Fibroblast of mammary gland (primary cell): ENCODE measurements at regions not wholly inside any gene's neighbourhood (a gene's known extent, or its start where the extent isn't known, plus 50 kb on each side); places are given as distances from the start of the nearest gene placed in this dataset.

Experiments
- DNase-seq: peaks from one replicate; pipeline ENCODE4 v3.0.0-alpha.2; 2010; ENCODE audit warnings: low read depth
- H3K4me3 ChIP-seq: 2 replicates; pipeline ENCODE4 v1.5.1; 2011; ENCODE audit warnings: low read depth, mild to moderate bottlenecking, low read length, moderate library complexity; ENCODE audit not compliant: control insufficient read depth
- TF ChIP-seq, protein P1 (sequence below): conservative IDR thresholded peaks from 2 replicates; pipeline ENCODE4 v1.5.1; 2011; ENCODE audit warnings: low read depth, low read length, inconsistent platforms; ENCODE audit not compliant: control insufficient read depth, insufficient read depth

GRCh38 chr2:128714851-128715312 is 396.2 kb upstream of the HS6ST1 start:
- DNase-seq: no peak
- H3K4me3 ChIP-seq: no peak overlapping the region
- TF ChIP-seq, protein P1, sequence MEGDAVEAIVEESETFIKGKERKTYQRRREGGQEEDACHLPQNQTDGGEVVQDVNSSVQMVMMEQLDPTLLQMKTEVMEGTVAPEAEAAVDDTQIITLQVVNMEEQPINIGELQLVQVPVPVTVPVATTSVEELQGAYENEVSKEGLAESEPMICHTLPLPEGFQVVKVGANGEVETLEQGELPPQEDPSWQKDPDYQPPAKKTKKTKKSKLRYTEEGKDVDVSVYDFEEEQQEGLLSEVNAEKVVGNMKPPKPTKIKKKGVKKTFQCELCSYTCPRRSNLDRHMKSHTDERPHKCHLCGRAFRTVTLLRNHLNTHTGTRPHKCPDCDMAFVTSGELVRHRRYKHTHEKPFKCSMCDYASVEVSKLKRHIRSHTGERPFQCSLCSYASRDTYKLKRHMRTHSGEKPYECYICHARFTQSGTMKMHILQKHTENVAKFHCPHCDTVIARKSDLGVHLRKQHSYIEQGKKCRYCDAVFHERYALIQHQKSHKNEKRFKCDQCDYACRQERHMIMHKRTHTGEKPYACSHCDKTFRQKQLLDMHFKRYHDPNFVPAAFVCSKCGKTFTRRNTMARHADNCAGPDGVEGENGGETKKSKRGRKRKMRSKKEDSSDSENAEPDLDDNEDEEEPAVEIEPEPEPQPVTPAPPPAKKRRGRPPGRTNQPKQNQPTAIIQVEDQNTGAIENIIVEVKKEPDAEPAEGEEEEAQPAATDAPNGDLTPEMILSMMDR: peak; percentile 8

GRCh38 chr2:128715360-128715759 is 396.7 kb upstream of the HS6ST1 start:
- DNase-seq: no peak
- no peak overlapping the region for H3K4me3 ChIP-seq
- TF ChIP-seq, protein P1: no peak

GRCh38 chr2:128716299-128716721 is 397.6 kb upstream of the HS6ST1 start:
- DNase-seq: no peak
- TF ChIP-seq, protein P1: no peak
- no peak overlapping the region for H3K4me3 ChIP-seq

- peak; percentile 69 for DNase-seq
- H3K4me3 ChIP-seq: no peak overlapping the region
- TF ChIP-seq, protein P1: no peak
These were observed 399.4 kb upstream of the HS6ST1 start for GRCh38 chr2:128717758-128718710.

DNA sequence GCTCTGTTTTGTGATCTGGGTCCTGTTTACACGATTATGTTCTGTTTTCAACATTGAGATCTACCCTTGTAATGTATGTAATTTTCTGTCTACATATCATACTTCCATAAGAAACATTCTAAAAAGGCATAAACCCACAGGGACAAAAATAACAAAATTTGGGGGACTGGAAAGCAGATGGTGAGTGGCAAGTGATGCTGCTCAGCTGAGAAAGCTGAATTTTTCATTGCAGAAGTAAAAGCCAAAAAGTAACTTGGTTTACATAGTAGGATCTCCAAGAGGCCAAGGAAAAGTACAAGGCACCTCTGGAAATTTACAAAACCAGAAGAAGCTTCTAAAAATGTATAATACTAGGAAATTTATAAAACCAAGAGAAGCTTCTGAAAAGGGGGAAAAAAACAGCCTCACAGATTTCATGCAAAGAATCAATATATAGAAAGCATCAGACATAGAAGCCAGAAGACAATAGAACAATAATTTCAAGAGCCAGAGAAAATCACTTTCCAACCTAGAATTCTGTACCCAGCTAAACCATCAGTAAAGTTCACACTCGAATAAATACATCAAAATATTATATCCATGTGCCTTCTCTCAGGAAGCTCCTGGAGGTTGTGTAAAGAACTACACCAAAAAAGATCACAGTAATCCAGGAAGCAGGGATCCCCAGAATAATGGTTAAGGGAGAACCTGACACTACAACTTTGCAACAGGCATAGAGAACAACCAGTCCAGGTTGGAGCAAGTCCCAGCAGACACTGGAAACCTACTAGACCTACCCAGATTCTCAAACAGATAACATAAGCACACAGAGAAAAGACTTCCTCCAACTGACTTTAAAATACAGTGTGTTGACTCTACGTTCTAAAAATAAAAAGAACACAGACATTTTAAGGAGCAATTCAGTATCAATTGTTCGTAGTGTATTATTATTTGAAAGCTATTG is 401.7 kb upstream of the HS6ST1 start:
- TF ChIP-seq, protein P1: peak; percentile 15
- H3K4me3 ChIP-seq: no peak overlapping the region
- DNase-seq: no peak

DNA sequence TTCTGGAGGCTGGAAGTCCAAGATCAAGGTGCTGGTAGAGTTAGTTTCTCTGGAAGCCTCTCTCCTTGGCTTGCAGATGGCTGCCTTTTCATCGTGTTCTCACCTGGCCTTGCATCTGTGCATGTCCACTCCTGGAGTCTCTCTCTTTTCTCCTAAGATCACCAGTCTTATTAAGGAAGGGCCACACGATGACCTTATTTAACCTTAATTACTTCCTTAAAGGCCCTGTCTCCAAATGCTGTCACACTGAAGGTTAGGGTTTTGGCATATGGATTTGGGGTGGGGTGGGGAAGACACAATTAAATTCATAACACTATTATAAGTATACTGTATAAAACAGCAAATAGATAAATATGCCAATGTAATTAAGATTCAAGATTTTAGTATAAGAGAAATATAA is 402.4 kb upstream of the HS6ST1 start:
- no peak overlapping the region for H3K4me3 ChIP-seq
- no peak for DNase-seq
- TF ChIP-seq, protein P1: no peak
